Activated naive CD4-positive, alpha-beta T cell treated with anti-CD3 and anti-CD28 coated beads, Interleukin-2, amount 10 ng/mL, durations not matched to agents 7 days and 5 days (primary cell): ENCODE measurements at regions not wholly inside any gene's neighbourhood (a gene's known extent, or its start where the extent isn't known, plus 50 kb on each side); places are given as distances from the start of the nearest gene placed in this dataset.

Experiments
- CTCF ChIA-PET: fragments of 350-600 bp; sonication (Branson Sonifier 250); formaldehyde crosslinking; loops from one replicate; lab custom pipeline; 2021; ENCODE audit warnings: antibody characterized with exemption; lab: Charles Lee
- DNase-seq: peaks from one replicate; pipeline ENCODE4 v3.0.0-alpha.2; 2020
- H3K27ac Mint-ChIP-seq: one replicate; pipeline ENCODE4 v1.8.0; 2021; ENCODE audit warnings: mild to moderate bottlenecking, moderate library complexity, mixed read lengths
- H3K27me3 Mint-ChIP-seq: one replicate; pipeline ENCODE4 v1.8.0; 2021; ENCODE audit warnings: mild to moderate bottlenecking, mixed read lengths
- H3K36me3 Mint-ChIP-seq: one replicate; pipeline ENCODE4 v1.8.0; 2021; ENCODE audit warnings: mixed read lengths
- H3K4me1 Mint-ChIP-seq: one replicate; pipeline ENCODE4 v1.8.0; 2021; ENCODE audit warnings: mixed read lengths
- H3K4me3 Mint-ChIP-seq: one replicate; pipeline ENCODE4 v1.8.0; 2021; ENCODE audit warnings: mild to moderate bottlenecking, moderate library complexity, mixed read lengths
- H3K9me3 Mint-ChIP-seq: one replicate; pipeline ENCODE4 v1.8.0; 2021; ENCODE audit warnings: mixed read lengths

- H3K27me3 Mint-ChIP-seq = peaks cover 1% of the 10 kb centered on the region
- no peaks in the 10 kb centered on the region for H3K9me3 Mint-ChIP-seq
- H3K4me1 Mint-ChIP-seq = peaks cover 1% of the 10 kb centered on the region
- no peak overlapping the region for H3K4me3 Mint-ChIP-seq
- no peaks in the 10 kb centered on the region for H3K36me3 Mint-ChIP-seq
- H3K27ac Mint-ChIP-seq = no peak overlapping the region
- DNase-seq = no peak
- CTCF ChIA-PET = interaction anchor here (1.0 kb wide), 1 partner anchor 8 kb away, joined by 3 read pairs; no protein-coding TSS in a partner anchor
These were observed 67.4 kb upstream of the STUM start for GRCh38 chr1:226481133-226481532.

- CTCF ChIA-PET = no interaction called here
- Mint-ChIP-seq H3K9me3 (no peaks in the 10 kb centered on the region), H3K4me3 (no peak overlapping the region), H3K27me3 (peaks cover 3% of the 10 kb centered on the region), H3K27ac (no peak overlapping the region), H3K4me1 (peaks cover 6% of the 10 kb centered on the region), H3K36me3 (no peaks in the 10 kb centered on the region)
- DNase-seq = no peak
These were observed 66.4 kb upstream of the STUM start for GRCh38 chr1:226482196-226482595.

GRCh38 chr1:226482975-226483700 lies 65.4 kb upstream of the STUM start:
- Mint-ChIP-seq H3K9me3 (no peaks in the 10 kb centered on the region), H3K4me3 (no peak overlapping the region), H3K27me3 (peaks cover 10% of the 10 kb centered on the region), H3K27ac (no peak overlapping the region), H3K36me3 (no peaks in the 10 kb centered on the region), H3K4me1 (peaks cover 6% of the 10 kb centered on the region)
- no peak for DNase-seq
- CTCF ChIA-PET = interaction anchor here (1.0 to 1.1 kb wide), 2 partner anchors 23 to 126 kb away, joined by 3 to 5 read pairs; no protein-coding TSS in a partner anchor

GRCh38 chr1:226485192-226485591 lies 63.4 kb upstream of the STUM start:
- Mint-ChIP-seq H3K4me1 (peaks cover 6% of the 10 kb centered on the region), H3K27me3 (peaks cover 22% of the 10 kb centered on the region), H3K27ac (no peak overlapping the region), H3K4me3 (no peak overlapping the region), H3K9me3 (no peaks in the 10 kb centered on the region), H3K36me3 (no peaks in the 10 kb centered on the region)
- DNase-seq = no peak
- CTCF ChIA-PET = no interaction called here

- CTCF ChIA-PET = no interaction called here
- Mint-ChIP-seq H3K4me1 (peaks cover 6% of the 10 kb centered on the region), H3K9me3 (no peaks in the 10 kb centered on the region), H3K27me3 (peaks cover 30% of the 10 kb centered on the region), H3K27ac (no peak overlapping the region), H3K4me3 (no peak overlapping the region), H3K36me3 (no peaks in the 10 kb centered on the region)
- DNase-seq = no peak
These were observed 62.4 kb upstream of the STUM start for GRCh38 chr1:226486161-226486560.

- CTCF ChIA-PET = no interaction called here
These were observed 60.6 kb upstream of the STUM start for GRCh38 chr1:226487921-226488320.

GRCh38 chr1:226489718-226490425 lies 58.7 kb upstream of the STUM start:
- Mint-ChIP-seq H3K36me3 (no peaks in the 10 kb centered on the region), H3K27me3 (peaks cover 30% of the 10 kb centered on the region), H3K4me1 (peaks cover 6% of the 10 kb centered on the region), H3K9me3 (no peaks in the 10 kb centered on the region), H3K4me3 (no peak overlapping the region), H3K27ac (no peak overlapping the region)
- DNase-seq = no peak
- CTCF ChIA-PET = interaction anchor here (0.7 to 0.9 kb wide), 2 partner anchors 9 to 32 kb away, joined by 3 read pairs; no protein-coding TSS in a partner anchor

More at GRCh38 chr1:226487921-226488320, 60.6 kb upstream of the STUM start:
- no peaks in the 10 kb centered on the region for H3K36me3 Mint-ChIP-seq
- H3K9me3 Mint-ChIP-seq = no peaks in the 10 kb centered on the region
- H3K27me3 Mint-ChIP-seq = peaks cover 30% of the 10 kb centered on the region
- DNase-seq = no peak
- H3K27ac Mint-ChIP-seq = no peak overlapping the region
- H3K4me3 Mint-ChIP-seq = no peak overlapping the region
- H3K4me1 Mint-ChIP-seq = peaks cover 6% of the 10 kb centered on the region

GRCh38 chr1:226490426-226490809 lies 58.1 kb upstream of the STUM start:
- CTCF ChIA-PET = no interaction called here
- Mint-ChIP-seq H3K9me3 (no peaks in the 10 kb centered on the region), H3K27me3 (peaks cover 30% of the 10 kb centered on the region), H3K4me3 (no peak overlapping the region), H3K4me1 (peaks cover 6% of the 10 kb centered on the region), H3K36me3 (no peaks in the 10 kb centered on the region), H3K27ac (no peak overlapping the region)
- no peak for DNase-seq

- Mint-ChIP-seq H3K9me3 (no peaks in the 10 kb centered on the region), H3K4me3 (no peak overlapping the region), H3K27ac (no peak overlapping the region), H3K27me3 (peaks cover 30% of the 10 kb centered on the region), H3K36me3 (no peaks in the 10 kb centered on the region), H3K4me1 (peaks cover 3% of the 10 kb centered on the region)
- CTCF ChIA-PET = no interaction called here
- DNase-seq = no peak
These were observed 57.3 kb upstream of the STUM start for GRCh38 chr1:226491093-226491850.

GRCh38 chr1:226492426-226493137 lies 56.0 kb upstream of the STUM start:
- Mint-ChIP-seq H3K36me3 (no peaks in the 10 kb centered on the region), H3K4me1 (no peaks in the 10 kb centered on the region), H3K4me3 (no peak overlapping the region), H3K27ac (no peak overlapping the region), H3K27me3 (peaks cover 31% of the 10 kb centered on the region), H3K9me3 (no peaks in the 10 kb centered on the region)
- DNase-seq = no peak
- CTCF ChIA-PET = no interaction called here

- Mint-ChIP-seq H3K9me3 (no peaks in the 10 kb centered on the region), H3K4me3 (no peak overlapping the region), H3K36me3 (no peaks in the 10 kb centered on the region), H3K27me3 (peaks cover 29% of the 10 kb centered on the region), H3K4me1 (no peaks in the 10 kb centered on the region), H3K27ac (no peak overlapping the region)
- CTCF ChIA-PET = no interaction called here
- DNase-seq = no peak
These were observed 54.4 kb upstream of the STUM start for GRCh38 chr1:226494092-226494609.

GRCh38 chr1:226495716-226496115 lies 52.8 kb upstream of the STUM start:
- no peak for DNase-seq
- Mint-ChIP-seq H3K4me3 (no peak overlapping the region), H3K27me3 (peaks cover 13% of the 10 kb centered on the region), H3K9me3 (no peaks in the 10 kb centered on the region), H3K36me3 (no peaks in the 10 kb centered on the region), H3K27ac (no peak overlapping the region), H3K4me1 (no peaks in the 10 kb centered on the region)
- CTCF ChIA-PET = no interaction called here

GRCh38 chr1:226496453-226497015 lies 52.0 kb upstream of the STUM start:
- Mint-ChIP-seq H3K27me3 (peaks cover 14% of the 10 kb centered on the region), H3K4me3 (no peak overlapping the region), H3K27ac (no peak overlapping the region), H3K9me3 (no peaks in the 10 kb centered on the region), H3K4me1 (no peaks in the 10 kb centered on the region), H3K36me3 (no peaks in the 10 kb centered on the region)
- CTCF ChIA-PET = no interaction called here
- DNase-seq = no peak
